ENCODE measurements at regions not wholly inside any gene's neighbourhood (a gene's known extent, or its start where the extent isn't known, plus 50 kb on each side); places are given as distances from the start of the nearest gene placed in this dataset.

GRCh38 chr14:105952826-105953225 lies 426.4 kb downstream of the TMEM121 start:
- TF ChIP-seq CTCF (IDR thresholded peaks at IDR 0.05): no peak
- no peak for TF ChIP-seq POLR2A (IDR thresholded peaks at IDR 0.05)
